CD1c-positive myeloid dendritic cell (primary cell): ENCODE measurements at regions not wholly inside any gene's neighbourhood (a gene's known extent, or its start where the extent isn't known, plus 50 kb on each side); places are given as distances from the start of the nearest gene placed in this dataset.

Experiments used
- DNase-seq: peaks from one replicate; pipeline ENCODE4 v3.0.0-alpha.2; 2016; ENCODE audit errors: extremely low spot score

DNA sequence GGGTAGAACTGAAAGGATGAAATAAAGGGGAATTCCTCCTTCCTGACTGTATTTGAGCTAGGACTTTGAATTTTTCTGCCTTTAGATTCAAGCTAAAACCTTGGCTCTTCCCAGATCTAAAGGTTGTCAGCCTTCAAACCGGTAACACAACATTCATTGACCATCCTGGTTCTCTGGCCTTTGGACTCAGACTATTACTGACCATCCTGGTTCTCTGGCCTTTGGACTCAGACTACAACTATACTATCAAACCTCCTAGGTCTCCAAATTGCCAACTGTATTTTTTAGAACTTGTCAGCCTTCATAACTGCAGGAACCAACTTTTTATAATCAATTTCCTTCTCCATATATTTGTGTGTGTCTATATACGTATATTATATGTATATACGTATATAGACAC is 140.6 kb upstream of the RBMY1B start:
- DNase-seq, result no peak

DNA sequence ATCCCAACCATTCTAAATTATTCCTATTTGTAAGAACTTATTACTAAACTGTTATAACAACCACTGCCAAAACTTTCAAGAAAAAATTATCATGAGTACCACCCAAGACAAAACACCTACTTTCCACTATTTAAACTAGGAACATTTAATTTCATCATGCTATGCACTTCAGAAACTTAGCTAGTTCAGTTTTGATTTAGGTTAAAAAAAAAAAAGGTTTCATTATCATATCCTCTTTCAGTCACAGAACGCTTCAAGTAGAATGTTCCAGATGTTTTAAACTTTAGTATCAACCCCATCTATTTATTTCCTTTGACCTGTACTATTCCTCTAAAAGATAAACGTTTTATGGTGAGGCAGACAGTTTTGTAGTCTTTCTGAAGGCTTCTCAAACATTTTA is 117.0 kb upstream of the RBMY1B start:
- no peak for DNase-seq

DNA sequence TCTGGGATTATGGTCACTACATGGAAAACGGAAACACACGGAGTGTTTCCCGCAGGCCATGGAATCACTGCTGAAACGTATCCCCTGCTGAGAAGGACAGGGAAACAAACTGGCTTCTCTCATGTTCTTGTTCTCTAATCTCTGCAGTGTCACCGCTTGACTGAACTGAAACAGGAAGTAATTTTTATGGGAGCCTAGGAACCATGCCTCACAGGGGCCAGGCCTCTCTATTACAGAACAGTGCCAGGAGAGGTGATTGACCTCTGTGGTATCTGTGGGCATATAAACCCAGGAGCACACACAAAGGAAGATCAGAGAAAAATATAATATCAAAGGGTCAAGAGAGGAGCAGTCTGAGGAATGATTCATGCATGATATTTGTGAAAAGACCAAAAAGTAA is 88.9 kb upstream of the RBMY1B start:
- DNase-seq, result peak; percentile 23

DNA sequence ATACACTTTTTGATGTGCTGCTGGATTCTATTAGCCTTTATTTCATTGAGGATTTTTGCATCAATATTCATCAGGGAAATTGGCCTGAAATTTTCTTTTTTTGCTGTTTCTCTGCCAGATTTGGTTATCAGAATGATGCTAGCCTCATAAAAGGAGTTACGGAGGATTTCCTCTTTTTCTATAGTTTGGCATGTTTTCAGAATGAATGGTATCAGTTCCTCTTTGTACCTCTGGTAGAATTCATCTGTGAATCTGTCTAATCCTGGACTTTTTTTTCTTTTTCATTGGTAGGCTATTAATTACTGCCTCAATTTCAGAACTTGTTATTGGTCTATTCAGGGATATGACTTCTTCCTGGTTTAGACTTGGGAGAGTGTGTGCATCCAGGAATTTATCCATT is 70.6 kb upstream of the RBMY1B start:
- DNase-seq, result peak; percentile 57

DNA sequence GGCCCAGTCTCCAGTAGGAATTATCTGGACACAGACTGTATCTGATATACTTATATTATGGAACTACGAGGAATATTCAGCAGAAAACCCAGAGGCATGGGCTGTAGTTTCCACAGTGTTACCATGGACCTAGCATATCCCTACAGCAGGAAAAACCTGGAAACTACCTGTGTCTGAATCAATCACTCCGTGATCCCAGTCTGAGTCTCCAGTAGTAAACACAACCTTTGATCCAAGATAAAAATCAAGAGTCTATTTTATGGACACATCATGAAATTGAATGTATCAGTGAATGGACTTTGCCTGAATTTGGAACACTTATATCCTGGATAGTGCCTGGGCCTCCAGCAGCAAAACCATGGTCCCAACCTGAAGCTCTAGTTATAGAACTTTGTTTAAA is 57.5 kb upstream of the RBMY1B start:
- DNase-seq, result no peak

DNA sequence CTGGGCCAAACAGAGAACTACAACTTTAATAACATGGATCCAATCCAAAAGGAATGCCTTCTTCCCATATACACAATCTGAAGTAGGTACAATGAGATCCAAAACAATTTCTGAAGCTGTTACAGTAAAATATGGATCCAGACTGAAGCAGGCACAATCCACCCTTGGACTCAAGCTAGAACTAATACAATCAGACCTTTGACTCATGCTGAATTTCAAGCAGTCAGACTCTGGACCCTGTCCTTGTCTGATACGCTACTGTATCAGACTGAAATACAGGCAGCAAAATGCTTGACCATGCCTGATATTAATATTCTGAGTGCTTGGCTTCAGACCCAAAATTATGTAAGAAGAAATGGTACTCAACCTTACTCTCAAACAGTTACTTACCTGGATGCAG is 57.0 kb upstream of the RBMY1B start:
- no peak for DNase-seq

DNA sequence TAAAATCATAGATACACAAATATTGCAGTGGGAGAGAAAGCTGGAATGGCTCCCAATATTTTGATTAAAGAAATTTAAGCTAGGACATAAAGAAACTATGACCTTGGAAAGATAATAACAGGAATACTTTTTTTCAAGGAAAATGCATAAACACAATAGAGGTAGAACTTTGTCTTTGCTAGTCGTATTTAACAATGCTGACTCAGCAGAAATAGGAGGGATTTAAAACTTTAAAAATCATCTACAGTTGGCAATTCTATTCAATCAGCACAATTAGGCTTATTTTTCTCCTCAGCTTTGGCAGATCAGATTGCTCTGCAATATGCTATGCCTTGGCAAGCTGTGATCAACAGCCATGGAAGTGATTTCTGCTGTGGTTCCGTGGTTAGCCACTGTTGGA is 51.5 kb upstream of the RBMY1B start:
- no peak for DNase-seq
